NCI-H2196 (cell line): ENCODE measurements at regions not wholly inside any gene's neighbourhood (a gene's known extent, or its start where the extent isn't known, plus 50 kb on each side); places are given as distances from the start of the nearest gene placed in this dataset.

Experiments
- DNase-seq: peaks from one replicate; lab custom pipeline; 2025; ENCODE audit not compliant: unreplicated experiment; lab: John Stamatoyannopoulos, UW

DNA sequence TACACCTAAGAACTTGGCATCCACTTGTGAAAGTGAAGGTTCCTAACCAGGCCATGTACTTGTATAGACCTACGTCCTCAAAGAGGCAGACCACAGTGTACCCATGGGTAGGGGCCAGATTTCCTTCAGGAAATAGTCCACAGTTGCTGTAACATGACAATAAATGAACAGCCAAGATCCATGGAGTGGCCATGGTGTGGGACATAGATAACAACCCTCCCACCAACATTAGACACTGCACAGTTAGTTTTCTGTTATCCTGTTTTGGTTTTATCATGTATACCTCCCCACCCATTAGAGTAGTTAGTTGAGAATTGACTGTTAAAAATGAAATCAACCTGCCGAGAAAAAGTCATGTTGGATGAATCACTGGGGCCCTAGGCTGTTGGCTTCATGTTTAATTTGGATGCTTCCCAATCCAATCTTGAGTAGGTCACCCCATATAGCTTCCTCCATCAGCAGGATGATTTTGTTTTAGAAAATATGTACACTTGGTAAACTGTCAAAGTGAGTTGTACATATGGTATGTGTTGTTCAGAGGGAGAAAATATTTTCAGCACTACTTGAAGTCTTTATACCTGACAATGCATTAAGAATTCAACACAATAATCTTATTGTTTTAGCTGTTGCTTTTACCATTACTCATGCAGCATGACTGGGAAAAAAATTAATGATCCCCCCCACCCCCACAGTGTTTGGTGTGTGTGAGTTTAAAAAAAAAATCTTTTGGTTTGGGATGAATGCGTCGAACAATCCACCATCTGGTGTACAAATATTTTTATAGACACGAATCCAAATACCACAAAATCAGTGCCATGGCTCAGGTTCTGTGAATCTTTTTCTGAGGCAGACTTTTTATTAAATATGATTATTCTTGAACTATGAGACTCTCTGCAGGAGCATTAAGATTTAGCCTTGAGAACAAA is 88.3 kb upstream of the ARHGAP29 start:
- no peak for DNase-seq

GRCh38 chr1:94324178-94324544 is 86.8 kb upstream of the ARHGAP29 start:
- no peak for DNase-seq

DNA sequence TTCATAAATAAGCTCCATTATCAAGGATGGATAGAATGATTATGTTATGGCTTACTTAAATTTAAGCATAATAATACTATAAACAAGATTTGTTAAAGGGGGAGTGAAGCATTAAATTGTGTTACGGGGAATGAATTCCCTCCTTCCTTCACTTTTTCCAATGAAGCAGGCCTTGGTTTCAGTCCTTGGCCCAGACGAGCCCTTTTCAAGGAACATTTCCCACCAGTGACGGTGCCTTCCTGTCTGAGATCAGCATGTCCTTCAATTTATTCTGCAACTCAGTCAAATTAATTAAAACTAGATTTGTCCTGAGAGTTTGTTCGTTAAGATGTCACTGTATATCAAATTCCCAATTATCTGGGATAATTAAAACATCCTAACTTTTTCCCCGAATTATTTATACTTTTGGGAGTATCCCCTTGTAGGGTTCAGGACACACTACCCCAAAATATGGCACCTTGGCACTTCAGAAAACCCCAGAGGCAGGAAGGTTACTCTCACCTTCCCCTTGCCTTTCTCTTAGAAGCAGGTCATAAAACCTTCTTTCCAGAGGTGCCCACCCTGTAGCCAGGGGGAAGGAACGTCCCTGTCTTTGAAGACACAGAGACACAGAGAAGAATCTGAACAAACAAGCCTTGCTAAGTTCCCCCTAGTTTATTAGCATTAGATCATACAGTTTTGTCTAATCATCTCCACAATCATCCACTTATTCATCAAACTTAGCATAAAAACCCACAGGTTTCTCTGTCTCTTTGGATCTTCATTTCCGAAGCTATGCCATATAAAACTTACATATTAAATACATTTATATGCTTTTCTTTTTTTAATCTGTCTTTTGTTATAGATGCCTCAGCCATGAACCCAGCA is 86.2 kb upstream of the ARHGAP29 start:
- no peak for DNase-seq

GRCh38 chr1:94322696-94323095 is 85.3 kb upstream of the ARHGAP29 start:
- no peak for DNase-seq

DNA sequence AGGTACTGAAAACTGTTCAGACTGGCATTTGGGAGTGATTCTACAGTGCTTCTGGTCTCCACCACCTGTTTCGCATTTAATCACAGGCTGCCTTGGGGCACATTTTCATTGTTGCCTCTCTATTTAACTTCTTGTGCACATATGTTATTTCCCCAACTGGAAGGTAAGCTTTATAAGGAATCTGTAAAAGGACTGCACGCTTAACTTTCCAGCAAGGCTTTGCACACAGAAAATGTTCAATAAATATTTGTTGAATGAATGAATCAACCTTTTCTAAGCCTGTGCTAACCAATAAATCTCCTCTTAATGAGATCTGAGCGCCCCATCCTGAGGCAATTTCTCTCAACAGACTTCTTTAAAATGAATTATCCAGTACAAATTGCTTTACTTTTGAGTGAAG is 84.3 kb upstream of the ARHGAP29 start:
- no peak for DNase-seq

- DNase-seq, result no peak
Measured at GRCh38 chr1:94319319-94320102, 82.1 kb upstream of the ARHGAP29 start.

- no peak for DNase-seq
Measured at GRCh38 chr1:94318505-94319030, 81.2 kb upstream of the ARHGAP29 start.

- DNase-seq, result no peak
Measured at GRCh38 chr1:94317790-94318188, 80.4 kb upstream of the ARHGAP29 start.

GRCh38 chr1:94316836-94317789 is 79.7 kb upstream of the ARHGAP29 start:
- DNase-seq, result no peak

DNA sequence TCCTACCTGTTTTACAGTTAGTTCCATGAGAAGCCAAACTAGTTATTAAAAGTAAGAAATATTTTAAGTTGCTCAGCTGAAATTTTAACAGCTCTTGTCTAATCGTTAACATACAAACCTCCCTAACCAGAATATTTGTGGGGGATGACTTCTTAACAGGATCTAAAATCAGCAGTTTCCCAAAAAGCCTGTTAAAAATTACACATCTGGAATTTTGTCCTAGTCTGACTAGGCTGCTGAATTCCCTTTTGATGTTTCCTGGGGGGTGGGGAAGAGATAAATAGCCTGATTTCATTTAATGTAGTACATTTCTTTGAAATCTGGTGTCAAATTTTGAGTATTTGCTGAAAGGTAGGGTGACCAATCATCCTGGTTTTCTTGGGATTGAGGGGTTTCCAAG is 78.8 kb upstream of the ARHGAP29 start:
- no peak for DNase-seq

GRCh38 chr1:94315552-94316116 is 78.2 kb upstream of the ARHGAP29 start:
- DNase-seq, result no peak

- DNase-seq, result no peak
Measured at GRCh38 chr1:94314222-94314858, 77.0 kb upstream of the ARHGAP29 start.

GRCh38 chr1:94310570-94311270 is 73.3 kb upstream of the ARHGAP29 start:
- no peak for DNase-seq

DNA sequence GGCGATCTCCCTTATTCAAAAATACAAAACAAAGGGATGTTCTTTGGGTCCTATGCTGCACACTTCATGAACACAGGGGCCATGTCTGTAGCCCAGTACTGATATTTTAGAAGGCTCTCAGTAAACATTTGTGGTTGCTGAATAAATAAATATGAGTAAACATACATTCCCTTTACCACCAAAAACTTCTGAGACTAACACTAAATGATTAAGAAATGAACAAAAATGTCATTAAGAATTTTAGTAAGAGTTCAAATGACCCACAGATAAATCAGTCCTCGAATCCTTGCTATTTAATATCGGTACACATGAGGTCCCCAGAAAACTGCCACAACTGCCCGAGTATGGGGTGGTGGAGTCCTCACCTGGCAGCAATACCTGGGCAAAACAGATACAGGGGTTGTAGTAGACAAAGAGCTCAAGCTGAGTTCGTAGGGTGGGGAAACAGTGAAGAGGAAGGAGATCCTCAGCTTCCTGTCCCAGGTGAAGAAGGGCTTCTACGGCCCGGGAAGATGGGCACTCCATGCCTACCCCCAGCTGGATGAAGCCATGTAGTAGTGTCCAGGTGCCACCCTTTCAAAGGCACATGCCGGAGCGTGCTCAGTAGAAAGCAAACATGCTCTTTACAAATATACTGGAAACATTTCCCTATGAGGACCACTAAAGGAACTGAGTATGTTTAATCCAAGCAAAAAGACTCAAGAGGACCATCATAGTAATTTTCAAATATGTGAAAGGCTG is 72.6 kb upstream of the ARHGAP29 start:
- DNase-seq, result no peak

DNA sequence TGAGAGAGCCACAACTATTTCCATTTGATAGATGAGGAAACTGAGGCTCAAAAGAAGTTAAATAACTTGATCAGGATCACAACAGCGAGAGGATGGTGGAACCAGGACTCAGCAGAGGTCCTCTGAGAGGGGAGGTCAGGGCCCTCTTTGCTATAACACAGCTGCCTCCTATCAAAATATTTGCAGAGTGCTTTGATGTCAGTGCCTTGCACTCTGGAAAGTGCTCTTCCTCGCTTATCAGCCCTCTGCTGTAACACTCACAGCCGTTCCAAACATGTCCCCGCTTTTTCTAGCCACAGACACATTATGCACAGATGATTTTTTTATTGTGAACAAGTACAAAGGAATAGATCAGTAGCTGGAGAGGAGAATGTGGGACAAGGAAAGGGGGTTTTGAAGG is 71.8 kb upstream of the ARHGAP29 start:
- no peak for DNase-seq

GRCh38 chr1:94306521-94306920 is 69.1 kb upstream of the ARHGAP29 start:
- no peak for DNase-seq

DNA sequence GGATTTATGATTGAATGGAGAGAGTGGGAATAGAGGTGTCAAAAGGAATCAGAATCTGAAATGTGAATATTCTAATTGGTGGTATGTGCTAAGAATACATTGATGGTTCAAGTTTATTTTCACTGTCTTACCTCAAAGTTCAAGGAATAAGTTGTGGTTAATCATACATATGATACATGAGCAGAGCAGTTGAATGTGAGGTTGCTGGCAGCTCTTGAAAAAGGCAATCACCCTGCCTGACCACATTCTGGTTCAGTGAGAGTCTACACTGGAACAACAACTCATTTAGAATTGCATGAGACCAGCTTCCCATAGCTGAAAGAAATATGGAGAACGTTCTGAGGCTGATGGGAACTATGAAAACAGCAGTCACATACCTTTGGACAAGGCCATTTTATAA is 68.3 kb upstream of the ARHGAP29 start:
- no peak for DNase-seq

GRCh38 chr1:94304553-94304952 is 67.2 kb upstream of the ARHGAP29 start:
- no peak for DNase-seq
